ENCODE measurements at regions not wholly inside any gene's neighbourhood (a gene's known extent, or its start where the extent isn't known, plus 50 kb on each side); places are given as distances from the start of the nearest gene placed in this dataset.

GRCh38 chr13:61151062-61151461, 264.6 kb downstream of the PCDH20 start:
- H3K4me3 Mint-ChIP-seq, result no peak overlapping the region
- no peak overlapping the region for H3K27ac Mint-ChIP-seq
- no peaks in the 10 kb centered on the region for H3K4me1 Mint-ChIP-seq (ENCODE audit: low read depth)
- DNase-seq (no peak), ATAC-seq (ENCODE audit: poor library complexity) (no peak)
- Histone ChIP-seq H3K9me3 (ENCODE audit: control insufficient read depth in 1 of 2, insufficient read depth in 1 of 2, low read length in 2 of 2) (peaks cover 0 to 3% of the 10 kb centered on the region in 2 experiments), H3K36me3 (ENCODE audit: insufficient read depth, low read length) (no peaks in the 10 kb centered on the region), H3K27ac (ENCODE audit: low read depth in 1 of 2, low read length in 2 of 2) (no peak overlapping the region), H3K4me1 (ENCODE audit: insufficient read depth, low read length) (no peaks in the 10 kb centered on the region), H3K27me3 (ENCODE audit: control insufficient read depth in 1 of 2, insufficient read depth in 2 of 2, low read length in 2 of 2) (no peaks in the 10 kb centered on the region), H3K4me3 (ENCODE audit: low read length) (no peak overlapping the region)
- peaks cover 6% of the 10 kb centered on the region for H3K9me3 Mint-ChIP-seq
- TF ChIP-seq CTCF (IDR thresholded peaks at IDR 0.05), result no peak
- no peaks in the 10 kb centered on the region for H3K36me3 Mint-ChIP-seq (ENCODE audit: low read depth)
- POLR2A ChIA-PET, result no interaction called here
- CTCF ChIA-PET, result no interaction called here
- H3K27me3 Mint-ChIP-seq, result no peaks in the 10 kb centered on the region
- intact Hi-C loops (cut with DNase I, micrococcal nuclease), result no loop called here

DNA sequence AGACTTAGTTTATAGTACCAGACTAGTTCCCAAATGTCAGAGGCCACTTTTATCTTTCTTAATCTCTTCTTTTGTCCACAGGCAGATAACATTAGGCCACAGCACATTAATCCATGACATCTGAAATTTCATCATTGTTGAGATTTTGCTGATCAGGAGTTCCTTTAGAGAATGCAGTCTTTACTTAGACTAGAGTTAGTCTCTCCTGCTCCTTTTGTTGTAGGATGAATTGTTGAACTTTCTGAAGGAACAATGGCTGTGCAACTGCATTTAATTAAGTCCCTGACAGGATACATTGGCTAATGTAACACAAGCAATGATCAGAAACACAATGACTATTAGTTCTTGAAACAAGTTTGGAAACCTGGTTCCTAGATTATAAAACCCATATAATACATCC, 266.3 kb downstream of the PCDH20 start:
- intact Hi-C loops (cut with DNase I, micrococcal nuclease), result no loop called here
- no peak for TF ChIP-seq CTCF (IDR thresholded peaks at IDR 0.05)
- H3K27me3 Mint-ChIP-seq, result no peaks in the 10 kb centered on the region

DNA sequence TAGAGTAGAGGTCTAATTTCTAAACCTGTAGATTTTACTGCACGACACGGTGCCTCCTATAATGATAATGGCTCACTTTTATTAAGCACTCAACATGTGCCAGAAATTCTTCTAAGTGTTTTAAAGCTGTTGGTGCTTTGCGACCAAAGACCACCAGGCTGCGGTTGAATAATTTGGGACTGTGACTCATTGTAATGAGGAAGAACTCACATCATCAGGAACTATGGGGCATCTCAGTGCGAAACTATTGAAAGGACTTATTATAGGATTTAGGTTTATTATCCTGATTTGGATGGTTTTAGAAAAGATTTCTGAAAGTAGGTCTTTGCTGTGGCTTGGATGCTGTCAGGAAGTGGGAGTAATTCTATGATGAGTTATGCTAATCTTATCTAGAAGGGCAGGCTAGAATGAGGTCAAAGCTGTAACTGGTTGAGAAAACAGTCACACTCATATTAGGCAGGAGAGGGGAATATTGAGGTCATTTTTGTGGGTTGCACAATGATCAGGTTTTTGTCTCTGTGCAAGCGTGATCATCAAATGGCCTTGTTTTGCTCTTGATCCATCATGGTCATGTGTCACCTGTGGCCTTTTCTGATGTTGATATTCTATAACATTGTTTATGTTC, 266.8 kb downstream of the PCDH20 start:
- Mint-ChIP-seq H3K4me3 (no peak overlapping the region), H3K27me3 (no peaks in the 10 kb centered on the region), H3K4me1 (ENCODE audit: low read depth) (no peaks in the 10 kb centered on the region), H3K27ac (no peak overlapping the region), H3K9me3 (peaks cover 9% of the 10 kb centered on the region), H3K36me3 (ENCODE audit: low read depth) (no peaks in the 10 kb centered on the region)
- ATAC-seq (ENCODE audit: poor library complexity) (no peak), DNase-seq (no peak)
- CTCF ChIA-PET, result no interaction called here
- Histone ChIP-seq H3K4me1 (ENCODE audit: insufficient read depth, low read length) (no peaks in the 10 kb centered on the region), H3K9me3 (ENCODE audit: control insufficient read depth in 1 of 2, insufficient read depth in 1 of 2, low read length in 2 of 2) (peaks cover 0 to 14% of the 10 kb centered on the region in 2 experiments), H3K27ac (ENCODE audit: low read depth in 1 of 2, low read length in 2 of 2) (no peak overlapping the region), H3K36me3 (ENCODE audit: insufficient read depth, low read length) (no peaks in the 10 kb centered on the region), H3K27me3 (ENCODE audit: control insufficient read depth in 1 of 2, insufficient read depth in 2 of 2, low read length in 2 of 2) (no peaks in the 10 kb centered on the region), H3K4me3 (ENCODE audit: low read length) (no peak overlapping the region)
- intact Hi-C loops (cut with DNase I, micrococcal nuclease), result no loop called here
- POLR2A ChIA-PET, result no interaction called here
- TF ChIP-seq CTCF (IDR thresholded peaks at IDR 0.05), result no peak

More for the DNA sequence above, 266.3 kb downstream of the PCDH20 start:
- Mint-ChIP-seq H3K36me3 (ENCODE audit: low read depth) (no peaks in the 10 kb centered on the region), H3K27ac (no peak overlapping the region), H3K9me3 (peaks cover 9% of the 10 kb centered on the region), H3K4me3 (no peak overlapping the region), H3K4me1 (ENCODE audit: low read depth) (no peaks in the 10 kb centered on the region)
- no peak for ATAC-seq (ENCODE audit: poor library complexity)
- Histone ChIP-seq H3K27me3 (ENCODE audit: control insufficient read depth in 1 of 2, insufficient read depth in 2 of 2, low read length in 2 of 2) (no peaks in the 10 kb centered on the region), H3K9me3 (ENCODE audit: control insufficient read depth in 1 of 2, insufficient read depth in 1 of 2, low read length in 2 of 2) (peaks cover 0 to 14% of the 10 kb centered on the region in 2 experiments), H3K27ac (ENCODE audit: low read depth in 1 of 2, low read length in 2 of 2) (no peak overlapping the region), H3K36me3 (ENCODE audit: insufficient read depth, low read length) (no peaks in the 10 kb centered on the region), H3K4me3 (ENCODE audit: low read length) (no peak overlapping the region), H3K4me1 (ENCODE audit: insufficient read depth, low read length) (no peaks in the 10 kb centered on the region)
- ChIA-PET CTCF (no interaction called here), POLR2A (no interaction called here)
- no peak for DNase-seq
